HG03469 (cell line): ENCODE measurements at regions not wholly inside any gene's neighbourhood (a gene's known extent, or its start where the extent isn't known, plus 50 kb on each side); places are given as distances from the start of the nearest gene placed in this dataset.
"Not testable (repeated sequence)": the region's sequence is repeated elsewhere in the genome, so short reads cannot be mapped to it uniquely, and the experiment has no call there.

Experiments
- ATAC-seq: cut with Tn5 transposase; IDR thresholded peaks from one replicate; pipeline ENCODE4 v1.9.1; 2021; ENCODE audit warnings: mild to moderate bottlenecking, moderate library complexity, moderate number of reproducible peaks; ENCODE audit not compliant: unreplicated experiment

GRCh38 chr20:52340036-52340634 is 148.6 kb upstream of the ZFP64 start:
- ATAC-seq, result no peak

DNA sequence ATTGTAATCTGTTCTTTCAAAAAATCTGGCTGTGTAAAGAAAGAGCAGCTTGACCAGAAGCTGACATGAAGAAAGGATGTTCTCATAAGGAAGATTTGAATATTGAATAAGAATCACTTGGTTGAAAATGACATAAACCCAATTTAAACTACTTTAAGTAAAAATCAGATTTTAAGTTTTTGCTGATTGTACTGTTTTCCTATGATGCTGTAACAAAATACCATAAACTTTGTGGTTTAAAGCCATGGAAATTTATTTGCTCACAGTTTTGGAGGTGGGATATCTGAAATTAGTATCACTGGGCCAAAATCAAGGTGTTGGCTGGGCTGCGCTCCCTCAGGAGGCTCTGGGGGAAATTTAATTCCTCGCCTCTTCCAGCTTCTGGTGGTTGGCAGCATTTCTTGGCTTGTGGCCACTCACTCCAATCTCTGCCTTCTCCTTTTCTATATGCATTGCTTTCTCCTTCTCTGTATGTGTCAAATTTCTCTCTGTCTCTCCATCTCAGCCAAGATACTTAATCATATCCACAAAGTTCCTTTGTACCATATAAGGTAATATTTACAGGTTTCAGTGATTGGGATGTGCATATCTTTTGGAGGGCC is 141.2 kb upstream of the ZFP64 start:
- ATAC-seq, result no peak

GRCh38 chr20:52332230-52332629 is 140.7 kb upstream of the ZFP64 start:
- no peak for ATAC-seq

DNA sequence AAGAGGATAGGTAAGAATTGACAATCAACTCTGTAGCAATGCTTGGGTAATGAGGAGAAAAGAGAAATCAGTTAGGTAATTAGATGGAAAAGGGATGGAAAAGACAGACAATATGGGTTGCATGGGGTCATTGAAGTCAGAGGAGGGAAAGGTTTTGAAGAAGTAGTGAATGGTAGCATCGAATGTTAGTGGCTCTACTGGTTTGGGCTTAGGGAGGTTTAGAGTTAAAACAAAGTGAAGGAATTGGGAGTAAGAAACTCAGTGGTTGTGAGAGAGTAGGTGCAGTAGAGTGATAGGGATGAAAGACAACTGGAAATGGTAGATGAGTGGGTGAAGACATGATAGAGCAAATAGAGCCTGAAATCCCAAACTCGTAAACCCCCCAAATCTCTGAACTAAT is 140.1 kb upstream of the ZFP64 start:
- ATAC-seq, result no peak

GRCh38 chr20:52321396-52321795 is 129.8 kb upstream of the ZFP64 start:
- ATAC-seq, result no peak

GRCh38 chr20:52318651-52319050 is 127.1 kb upstream of the ZFP64 start:
- no peak for ATAC-seq

DNA sequence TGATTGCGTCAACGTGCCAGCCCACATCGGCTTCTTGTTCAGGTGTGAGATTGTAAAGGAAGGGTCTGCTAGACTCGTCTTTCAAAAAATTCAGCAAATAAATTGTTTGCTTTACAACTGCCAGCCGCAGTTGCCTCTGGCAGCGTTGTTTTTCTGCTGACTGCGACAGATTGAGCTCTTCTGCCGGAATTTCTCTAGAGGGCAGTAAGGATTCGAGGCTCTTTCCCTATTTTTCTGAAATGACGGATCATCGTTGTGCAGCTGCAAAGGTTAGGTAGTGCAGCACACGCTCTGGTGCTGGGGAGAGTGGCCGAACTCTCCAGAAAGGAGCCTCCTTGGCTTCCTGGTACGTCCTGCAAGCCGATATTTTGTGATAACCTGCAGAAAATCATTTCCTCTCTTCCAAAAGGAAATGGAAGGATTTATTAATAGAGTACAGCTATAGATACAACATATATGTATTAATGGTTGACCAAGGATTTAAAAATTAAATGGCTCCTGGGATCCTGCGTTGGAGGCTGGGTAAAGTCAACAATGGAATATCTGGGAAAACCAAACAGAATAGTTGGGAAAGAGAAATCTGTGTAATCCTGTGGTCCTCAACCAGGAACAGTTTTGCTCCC is 121.9 kb upstream of the ZFP64 start:
- ATAC-seq, result no peak

- no peak for ATAC-seq
Measured at GRCh38 chr20:52312132-52312729, 120.7 kb upstream of the ZFP64 start.

DNA sequence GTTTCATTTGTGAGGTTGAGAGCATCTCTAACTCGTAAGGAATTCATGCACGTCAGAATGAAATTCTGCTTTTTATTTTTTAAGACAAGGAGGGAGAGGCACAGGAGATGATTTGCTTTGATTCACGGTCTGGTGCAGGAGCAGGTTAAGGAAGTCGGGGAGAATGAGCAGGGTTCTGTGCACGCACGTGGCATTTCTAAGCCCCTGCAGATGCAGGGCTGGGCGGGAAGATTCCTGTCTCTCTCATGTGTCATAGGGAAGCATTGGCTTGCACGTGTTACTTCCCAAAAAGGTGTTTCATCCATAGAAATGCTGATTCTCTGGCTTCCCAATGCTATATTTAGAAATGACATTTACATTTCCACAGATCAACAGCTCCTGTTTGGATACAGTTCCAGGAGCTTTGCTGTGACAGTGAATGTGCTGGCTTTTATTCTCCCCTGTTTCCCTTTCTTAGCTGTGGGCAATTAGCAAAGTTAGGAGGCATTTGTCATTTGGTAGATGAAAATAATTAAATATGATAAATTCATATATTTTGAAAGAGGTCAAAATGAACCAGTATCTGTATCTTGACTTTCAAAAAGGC is 119.7 kb upstream of the ZFP64 start:
- no peak for ATAC-seq

DNA sequence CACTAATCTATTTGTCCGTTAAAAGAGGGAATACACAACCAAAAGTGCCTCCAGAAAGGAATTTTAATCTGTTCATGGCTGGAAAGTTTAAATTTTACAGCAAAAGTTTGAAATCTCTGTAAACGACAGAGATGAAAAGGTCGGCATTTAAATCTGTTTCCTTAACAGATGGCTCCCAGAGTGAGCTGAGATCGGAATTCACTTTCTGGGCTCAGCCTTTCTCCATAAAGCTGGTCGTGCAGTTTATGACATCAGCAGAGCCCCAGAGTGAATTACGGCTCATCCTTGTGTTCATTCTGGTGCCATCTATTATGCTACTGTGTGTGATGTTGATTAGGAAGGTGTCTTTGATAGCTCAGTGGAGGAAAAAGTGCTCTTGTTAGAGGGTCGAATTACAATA is 117.6 kb upstream of the ZFP64 start:
- ATAC-seq, result no peak

- ATAC-seq, result no peak
Measured at GRCh38 chr20:52306477-52306876, 114.9 kb upstream of the ZFP64 start.

DNA sequence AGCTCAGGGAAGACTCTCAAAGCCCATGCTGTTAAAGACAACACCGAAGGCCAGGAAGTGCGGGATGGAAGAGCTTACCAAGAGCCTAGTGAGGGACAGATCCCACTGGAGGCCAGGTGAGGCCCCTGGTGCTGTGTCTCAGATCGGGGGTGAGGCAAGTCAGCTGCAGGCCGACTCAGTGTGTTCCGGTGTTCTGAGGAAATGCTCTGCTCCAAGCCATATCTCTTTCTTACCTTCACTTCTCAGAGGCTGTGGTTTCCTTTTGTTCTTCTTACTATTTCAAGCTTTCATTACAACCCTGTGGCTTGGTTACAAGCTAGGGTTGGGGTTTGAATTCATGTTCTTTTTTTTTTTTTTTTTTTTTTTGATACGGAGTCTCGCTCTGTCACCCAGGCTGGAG is 114.3 kb upstream of the ZFP64 start:
- ATAC-seq, result no peak

GRCh38 chr20:52305024-52305645 is 113.6 kb upstream of the ZFP64 start:
- no peak for ATAC-seq

DNA sequence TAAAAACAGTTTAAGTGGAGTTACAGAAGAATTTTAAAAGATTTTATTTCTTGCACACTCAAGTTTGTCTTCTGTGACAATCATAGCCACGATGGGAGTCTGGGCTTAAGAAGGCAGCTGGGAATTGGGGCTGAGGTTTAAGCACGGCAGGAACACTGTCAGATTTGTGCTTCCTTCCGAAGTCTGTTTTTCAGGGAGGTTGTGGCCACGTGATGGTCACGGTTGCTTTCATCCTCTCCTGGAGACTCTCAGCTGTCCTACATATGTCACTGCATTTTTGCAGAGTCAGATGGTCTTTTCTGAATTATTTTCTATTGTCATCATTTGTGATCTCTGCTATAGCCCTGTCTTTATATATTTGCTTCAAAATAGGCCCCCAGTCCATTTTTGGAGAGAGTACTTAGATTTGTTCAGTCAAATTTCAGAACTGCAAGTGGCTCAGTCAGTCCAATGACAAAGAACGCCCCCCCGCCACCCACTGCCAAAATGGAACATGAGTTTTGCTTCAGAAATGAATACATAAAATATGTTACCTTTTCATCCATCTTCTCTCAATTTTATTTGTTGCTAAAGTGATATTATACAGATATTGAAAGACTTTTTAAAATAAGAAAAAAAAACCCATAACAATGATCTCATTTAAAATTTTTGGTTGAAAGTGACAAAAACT is 111.8 kb upstream of the ZFP64 start:
- ATAC-seq, result no peak

DNA sequence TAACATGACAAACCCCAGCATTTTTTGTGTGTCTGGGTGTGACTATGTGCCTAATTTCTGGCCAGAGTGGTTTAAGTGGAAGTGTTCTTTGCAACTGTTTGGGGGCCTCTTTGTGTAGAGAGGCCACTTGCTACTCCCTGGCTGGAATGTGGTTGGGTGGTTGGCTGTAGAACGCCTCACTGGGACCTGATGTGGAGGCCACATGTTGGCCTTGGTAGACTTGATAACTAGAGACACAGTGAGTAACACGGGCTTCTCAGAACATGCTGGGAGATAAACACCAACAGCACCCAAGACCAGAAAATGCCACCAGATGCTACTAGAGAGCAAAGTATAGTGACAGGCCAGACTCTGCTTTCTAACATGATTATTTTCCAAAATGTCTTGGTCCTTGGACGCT is 111.2 kb upstream of the ZFP64 start:
- no peak for ATAC-seq

DNA sequence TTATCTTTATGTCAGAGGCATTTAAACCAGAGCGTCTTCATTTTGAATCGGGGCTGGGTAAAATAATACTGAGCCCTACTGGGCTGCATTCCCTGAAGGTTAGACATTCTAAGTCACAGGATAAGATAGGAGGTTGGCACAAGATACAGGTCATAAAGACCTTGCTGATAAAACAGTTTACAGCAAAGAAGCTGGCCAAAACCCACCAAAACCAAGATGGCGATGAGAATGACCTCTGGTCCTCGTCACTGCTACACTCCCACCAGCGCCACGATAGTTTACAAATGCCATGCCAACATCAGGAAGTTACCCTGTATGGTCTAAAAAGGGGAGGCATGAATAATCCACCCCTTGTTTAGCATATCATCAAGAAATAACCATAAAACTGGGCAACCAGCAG is 110.5 kb upstream of the ZFP64 start:
- ATAC-seq, result not testable (repeated sequence)

- no peak for ATAC-seq
Measured at GRCh38 chr20:52295556-52295955, 104.0 kb upstream of the ZFP64 start.

DNA sequence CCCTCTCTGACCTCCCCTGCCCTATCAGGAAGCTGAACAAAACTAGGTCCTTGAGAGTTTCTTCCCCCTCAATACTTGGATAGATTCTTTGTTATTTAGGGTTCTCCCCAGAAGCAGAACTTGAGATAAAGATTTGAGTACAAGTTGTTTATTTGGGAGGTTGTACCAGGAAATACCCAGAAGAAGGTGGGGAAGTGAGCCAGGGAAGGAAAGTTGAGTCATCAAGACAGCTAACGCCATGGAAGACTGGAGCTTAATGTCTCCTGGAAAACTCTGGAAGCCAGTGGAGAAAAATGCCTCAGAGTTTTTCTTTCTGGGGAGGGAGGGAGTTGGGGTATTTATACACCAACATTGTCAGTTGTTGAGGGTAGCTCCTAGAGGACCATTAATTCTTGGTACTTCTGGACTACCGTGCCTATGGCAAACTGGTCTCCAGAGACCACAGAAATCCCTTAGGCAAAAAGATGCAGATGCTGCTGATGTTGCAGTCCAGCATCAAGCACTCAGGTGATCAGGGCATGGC is 102.6 kb upstream of the ZFP64 start:
- ATAC-seq, result no peak

DNA sequence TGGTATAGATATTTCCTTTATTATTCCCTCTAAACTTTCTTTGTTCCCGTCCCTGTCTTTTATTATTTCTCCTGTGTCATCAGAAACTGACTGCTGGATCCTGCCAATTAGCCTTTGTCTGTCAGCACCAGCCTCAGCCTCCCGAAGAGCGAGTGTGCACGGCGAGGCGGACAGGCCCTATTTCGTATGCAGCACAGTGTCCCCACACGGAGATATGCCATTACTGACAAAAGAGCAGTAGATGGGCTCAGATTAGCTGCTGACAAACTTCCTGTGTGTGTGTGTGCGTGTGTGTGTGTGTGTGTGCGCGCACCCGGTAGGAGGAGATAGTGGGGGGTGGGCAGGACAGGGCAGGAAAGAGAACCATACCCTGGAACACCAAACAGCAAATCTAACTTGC is 99.5 kb upstream of the ZFP64 start:
- ATAC-seq, result no peak

- no peak for ATAC-seq
Measured at GRCh38 chr20:52290569-52290968, 99.0 kb upstream of the ZFP64 start.
